Caco-2 (cell line): ENCODE measurements at regions not wholly inside any gene's neighbourhood (a gene's known extent, or its start where the extent isn't known, plus 50 kb on each side); places are given as distances from the start of the nearest gene placed in this dataset.

Experiments used
- BruUV-seq: library from RNA; stranded (reverse); fragments of 400-500 nt; replicated peaks from 2 replicates; lab custom pipeline; 2021; lab: Mats Ljungman, UMichigan
- CTCF ChIA-PET: fragments of 300-600 bp; sonication (Branson Sonifier 250); formaldehyde crosslinking; loops from one replicate; lab custom pipeline; 2022; ENCODE audit warnings: antibody characterized with exemption; lab: Charles Lee
- POLR2A ChIA-PET: fragments of 300-600 bp; sonication (Branson Sonifier 250); formaldehyde crosslinking; loops from one replicate; lab custom pipeline; 2022; ENCODE audit warnings: antibody characterized with exemption; lab: Charles Lee
- DNase-seq, 2 experiments: peaks; one replicate each; pipeline versions ENCODE4 v3.0.0 to v3.0.0-alpha.2; 2020 to 2022
- H3K27me3 ChIP-seq: replicated peaks from 2 replicates; pipeline ENCODE4 v1.6.0; 2011; ENCODE audit warnings: low read length; ENCODE audit not compliant: control insufficient read depth, insufficient read depth
- H3K36me3 ChIP-seq: 2 replicates; pipeline ENCODE4 v1.5.1; 2011; ENCODE audit warnings: low read length; ENCODE audit not compliant: control insufficient read depth, insufficient read depth
- H3K4me1 ChIP-seq: fragments of 250-450 bp; sonication (Bioruptor Pico); 2 replicates; pipeline ENCODE4 v1.5.1; 2020; ENCODE audit warnings: mild to moderate bottlenecking
- H3K4me3 ChIP-seq: 2 replicates; pipeline ENCODE4 v1.5.1; 2011; ENCODE audit warnings: low read depth, mild to moderate bottlenecking, control low read depth, low read length
- H3K9me3 ChIP-seq: fragments of 250-450 bp; sonication (Bioruptor Pico); 2 replicates; pipeline ENCODE4 v1.5.1; 2020; ENCODE audit warnings: mild to moderate bottlenecking, moderate library complexity
- H3K27ac Mint-ChIP-seq: one replicate; pipeline ENCODE4 v1.8.0; 2022; ENCODE audit warnings: mixed read lengths; ENCODE audit not compliant: unreplicated experiment
- H3K27me3 Mint-ChIP-seq: one replicate; pipeline ENCODE4 v1.8.0; 2022; ENCODE audit warnings: mixed read lengths; ENCODE audit not compliant: insufficient read depth, unreplicated experiment
- H3K36me3 Mint-ChIP-seq: one replicate; pipeline ENCODE4 v1.8.0; 2022; ENCODE audit warnings: mild to moderate bottlenecking, mixed read lengths; ENCODE audit not compliant: insufficient read depth, unreplicated experiment
- H3K4me1 Mint-ChIP-seq: one replicate; pipeline ENCODE4 v1.8.0; 2022; ENCODE audit warnings: low read depth, mixed read lengths; ENCODE audit not compliant: unreplicated experiment
- H3K4me3 Mint-ChIP-seq: one replicate; pipeline ENCODE4 v1.8.0; 2022; ENCODE audit warnings: mild to moderate bottlenecking, moderate library complexity, mixed read lengths; ENCODE audit not compliant: unreplicated experiment
- H3K9me3 Mint-ChIP-seq: one replicate; pipeline ENCODE4 v1.8.0; 2022; ENCODE audit warnings: mixed read lengths; ENCODE audit not compliant: unreplicated experiment
- intact Hi-C: fragments of 100-400 bp; cut with micrococcal nuclease; formaldehyde crosslinking; loops from one replicate; pipeline ENCODE4 v1.10.0; 2022; ENCODE audit not compliant: unreplicated experiment
- TF ChIP-seq, protein P1 (sequence below), 2 experiments: fragments of 200-600 bp in 1 of 2; IDR thresholded peaks; 1 replicate in 1 of 2; 2 replicates in 1 of 2; pipeline versions ENCODE4 v1.5.1 to v1.8.0; 2011 to 2022; ENCODE audit warnings: antibody characterized with exemption in 1 of 2, control low read depth in 1 of 2, inconsistent platforms in 1 of 2, low read depth in 1 of 2, low read length in 1 of 2, mild to moderate bottlenecking in 1 of 2, moderate library complexity in 1 of 2; ENCODE audit not compliant: insufficient read depth in 1 of 2, severe bottlenecking in 1 of 2, unreplicated experiment in 1 of 2

DNA sequence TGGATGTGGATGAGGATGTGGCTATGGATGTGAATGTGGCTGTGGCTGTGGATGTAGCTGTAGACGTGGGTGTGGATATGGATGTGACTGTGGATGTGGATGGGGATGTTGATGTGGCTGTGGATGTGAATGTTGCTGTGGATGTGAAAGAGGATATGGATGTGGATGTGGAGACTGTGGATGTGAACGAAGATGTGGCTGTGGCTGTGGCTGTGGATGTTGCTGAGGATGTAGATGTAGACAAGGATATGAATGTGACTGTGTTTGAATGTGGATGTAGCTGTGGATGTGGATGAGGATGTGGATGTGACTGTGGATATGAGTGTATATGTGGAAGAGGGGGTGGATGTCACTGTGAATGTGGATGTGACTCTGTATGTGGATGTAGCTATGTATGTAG is 884.6 kb upstream of the CHAC2 start:
- TF ChIP-seq, protein P1, sequence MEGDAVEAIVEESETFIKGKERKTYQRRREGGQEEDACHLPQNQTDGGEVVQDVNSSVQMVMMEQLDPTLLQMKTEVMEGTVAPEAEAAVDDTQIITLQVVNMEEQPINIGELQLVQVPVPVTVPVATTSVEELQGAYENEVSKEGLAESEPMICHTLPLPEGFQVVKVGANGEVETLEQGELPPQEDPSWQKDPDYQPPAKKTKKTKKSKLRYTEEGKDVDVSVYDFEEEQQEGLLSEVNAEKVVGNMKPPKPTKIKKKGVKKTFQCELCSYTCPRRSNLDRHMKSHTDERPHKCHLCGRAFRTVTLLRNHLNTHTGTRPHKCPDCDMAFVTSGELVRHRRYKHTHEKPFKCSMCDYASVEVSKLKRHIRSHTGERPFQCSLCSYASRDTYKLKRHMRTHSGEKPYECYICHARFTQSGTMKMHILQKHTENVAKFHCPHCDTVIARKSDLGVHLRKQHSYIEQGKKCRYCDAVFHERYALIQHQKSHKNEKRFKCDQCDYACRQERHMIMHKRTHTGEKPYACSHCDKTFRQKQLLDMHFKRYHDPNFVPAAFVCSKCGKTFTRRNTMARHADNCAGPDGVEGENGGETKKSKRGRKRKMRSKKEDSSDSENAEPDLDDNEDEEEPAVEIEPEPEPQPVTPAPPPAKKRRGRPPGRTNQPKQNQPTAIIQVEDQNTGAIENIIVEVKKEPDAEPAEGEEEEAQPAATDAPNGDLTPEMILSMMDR (IDR thresholded peaks at IDR 0.05; ENCODE audit: insufficient read depth in 1 of 2, low read depth in 1 of 2, low read length in 1 of 2, severe bottlenecking in 1 of 2, unreplicated experiment in 1 of 2): no peak

DNA sequence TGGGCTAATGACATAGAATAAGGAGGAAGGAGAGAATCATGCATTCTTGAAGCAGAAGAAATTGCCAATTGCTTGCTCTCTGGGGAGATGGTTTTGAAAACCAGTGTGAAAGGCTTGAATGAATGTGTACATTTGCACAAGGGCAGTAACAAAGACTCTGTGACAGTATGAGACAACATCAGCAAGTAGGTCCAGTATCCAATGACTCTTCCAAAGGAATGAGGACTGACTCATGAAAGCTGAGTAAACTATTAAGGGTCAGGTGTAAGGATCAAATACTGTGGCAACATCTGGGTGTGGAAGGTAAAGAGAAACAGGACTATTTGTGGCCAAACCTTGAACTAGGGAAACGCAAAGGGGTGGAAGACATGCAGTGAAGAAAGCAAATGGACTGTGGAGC is 886.0 kb upstream of the CHAC2 start:
- Mint-ChIP-seq H3K36me3 (no peaks in the 10 kb centered on the region), H3K27me3 (peaks cover 4% of the 10 kb centered on the region), H3K4me1 (no peaks in the 10 kb centered on the region), H3K27ac (no peak overlapping the region), H3K9me3 (no peaks in the 10 kb centered on the region), H3K4me3 (no peak overlapping the region)
- TF ChIP-seq, protein P1 (IDR thresholded peaks at IDR 0.05; ENCODE audit: insufficient read depth in 1 of 2, low read depth in 1 of 2, low read length in 1 of 2, severe bottlenecking in 1 of 2, unreplicated experiment in 1 of 2): no peak
- intact Hi-C loops: no loop called here
- Histone ChIP-seq H3K4me1 (no peaks in the 10 kb centered on the region), H3K27me3 (no peaks in the 10 kb centered on the region), H3K4me3 (no peak overlapping the region), H3K9me3 (no peaks in the 10 kb centered on the region), H3K36me3 (no peaks in the 10 kb centered on the region)
- no TSS peak for BruUV-seq
- DNase-seq: no peak
- ChIA-PET POLR2A (no interaction called here), CTCF (no interaction called here)

More for the DNA sequence above, 884.6 kb upstream of the CHAC2 start:
- Mint-ChIP-seq H3K9me3 (no peaks in the 10 kb centered on the region), H3K4me1 (no peaks in the 10 kb centered on the region), H3K27me3 (peaks cover 4% of the 10 kb centered on the region), H3K27ac (no peak overlapping the region), H3K4me3 (no peak overlapping the region), H3K36me3 (no peaks in the 10 kb centered on the region)
- DNase-seq: no peak
- Histone ChIP-seq H3K36me3 (no peaks in the 10 kb centered on the region), H3K4me3 (no peak overlapping the region), H3K9me3 (no peaks in the 10 kb centered on the region), H3K27me3 (no peaks in the 10 kb centered on the region), H3K4me1 (no peaks in the 10 kb centered on the region)
- POLR2A ChIA-PET: no interaction called here
- CTCF ChIA-PET: no interaction called here
- intact Hi-C loops: no loop called here
- BruUV-seq: no TSS peak

DNA sequence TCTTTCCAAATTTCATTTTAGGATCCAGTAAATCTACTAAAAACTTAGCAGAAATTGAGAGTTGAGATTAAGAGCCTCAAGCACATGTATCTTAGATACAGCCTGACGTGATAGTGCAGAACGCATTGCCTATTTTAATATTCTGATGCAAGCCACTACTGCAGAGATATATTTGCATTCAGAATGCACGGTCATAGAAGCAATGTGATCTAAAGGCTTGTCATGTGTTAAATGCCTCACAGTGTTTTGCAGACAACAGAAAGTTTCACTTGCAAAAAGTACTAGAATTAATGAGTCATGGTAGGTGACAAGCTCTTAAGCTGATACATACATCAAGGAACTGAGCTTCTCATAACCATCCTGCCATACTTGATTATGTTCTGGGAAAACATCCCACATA is 886.7 kb upstream of the CHAC2 start:
- peaks cover 8% of the 10 kb centered on the region for H3K27me3 Mint-ChIP-seq
- Histone ChIP-seq H3K36me3 (no peaks in the 10 kb centered on the region), H3K9me3 (no peaks in the 10 kb centered on the region), H3K4me3 (no peak overlapping the region), H3K4me1 (no peaks in the 10 kb centered on the region), H3K27me3 (no peaks in the 10 kb centered on the region)
- CTCF ChIA-PET: no interaction called here
- BruUV-seq: no TSS peak
- DNase-seq: no peak
- no peaks in the 10 kb centered on the region for H3K36me3 Mint-ChIP-seq
- intact Hi-C loops: no loop called here
- no peak overlapping the region for H3K27ac Mint-ChIP-seq
- TF ChIP-seq, protein P1 (IDR thresholded peaks at IDR 0.05; ENCODE audit: insufficient read depth in 1 of 2, low read depth in 1 of 2, low read length in 1 of 2, severe bottlenecking in 1 of 2, unreplicated experiment in 1 of 2): no peak
- H3K9me3 Mint-ChIP-seq: no peaks in the 10 kb centered on the region
- no peak overlapping the region for H3K4me3 Mint-ChIP-seq
- POLR2A ChIA-PET: no interaction called here
- H3K4me1 Mint-ChIP-seq: no peaks in the 10 kb centered on the region
